ENCODE measurements at regions not wholly inside any gene's neighbourhood (a gene's known extent, or its start where the extent isn't known, plus 50 kb on each side); places are given as distances from the start of the nearest gene placed in this dataset.

- no peak for TF ChIP-seq POLR2AphosphoS5 (IDR thresholded peaks at IDR 0.05; ENCODE audit: low read depth)
- no peak for TF ChIP-seq CTCF (conservative IDR thresholded peaks at IDR 0.05; ENCODE audit: low read depth in 2 of 2)
- no peak for TF ChIP-seq EZH2 (IDR thresholded peaks at IDR 0.05; ENCODE audit: low read depth, unreplicated experiment)
- TF ChIP-seq ETS1 (IDR thresholded peaks at IDR 0.05), result no peak
Measured at GRCh38 chr6:81003156-81003555, 749.3 kb downstream of the TENT5A start.

All from GM23338 (cell line).